SW 1271 (cell line): ENCODE measurements at regions not wholly inside any gene's neighbourhood (a gene's known extent, or its start where the extent isn't known, plus 50 kb on each side); places are given as distances from the start of the nearest gene placed in this dataset.

ENCODE experiments used
- DNase-seq, 2 experiments: peaks; one replicate each; lab custom pipeline; 2025; lab: John Stamatoyannopoulos, UW

GRCh38 chr5:148950471-148950863, 112.4 kb downstream of the SH3TC2 start:
- no peak for DNase-seq

DNA sequence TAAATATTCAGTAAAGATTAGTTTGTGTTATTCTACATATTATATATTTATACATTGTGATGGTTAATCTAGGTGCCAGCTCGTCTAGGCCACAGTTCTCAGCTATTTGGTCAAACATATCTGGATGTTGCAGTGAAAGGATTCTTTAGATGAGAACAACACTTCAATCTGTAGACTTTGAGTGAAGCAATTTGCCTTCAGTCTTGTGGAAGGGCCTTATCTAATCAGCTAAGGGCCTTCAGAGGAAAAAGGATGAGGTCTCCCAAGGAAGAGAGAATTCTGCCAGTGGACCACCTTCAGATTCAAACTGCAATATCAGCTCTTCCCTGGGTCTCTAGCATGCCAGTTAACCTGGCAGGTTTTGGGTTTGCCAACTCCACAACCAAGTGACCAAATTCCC, 112.0 kb downstream of the SH3TC2 start:
- no peak for DNase-seq

DNA sequence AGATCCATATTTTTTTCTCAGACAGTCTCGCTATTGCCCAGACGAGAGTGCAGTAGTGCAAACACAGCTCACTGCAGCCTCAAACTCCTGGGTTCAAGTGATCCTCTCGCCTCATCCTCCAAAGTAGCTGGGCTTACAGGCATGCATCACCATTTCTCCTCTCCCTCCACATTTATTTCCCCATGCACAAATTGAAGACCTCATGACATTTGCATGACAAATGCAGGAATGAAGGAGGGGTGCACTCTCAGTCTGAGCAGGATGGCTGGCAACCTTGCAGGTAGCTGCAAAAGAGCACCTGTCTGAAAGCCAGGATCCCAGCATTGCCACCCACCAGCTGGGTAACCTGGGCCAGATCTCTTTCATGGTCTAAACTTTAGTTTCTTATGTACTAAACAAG, 111.2 kb downstream of the SH3TC2 start:
- DNase-seq: no peak

DNA sequence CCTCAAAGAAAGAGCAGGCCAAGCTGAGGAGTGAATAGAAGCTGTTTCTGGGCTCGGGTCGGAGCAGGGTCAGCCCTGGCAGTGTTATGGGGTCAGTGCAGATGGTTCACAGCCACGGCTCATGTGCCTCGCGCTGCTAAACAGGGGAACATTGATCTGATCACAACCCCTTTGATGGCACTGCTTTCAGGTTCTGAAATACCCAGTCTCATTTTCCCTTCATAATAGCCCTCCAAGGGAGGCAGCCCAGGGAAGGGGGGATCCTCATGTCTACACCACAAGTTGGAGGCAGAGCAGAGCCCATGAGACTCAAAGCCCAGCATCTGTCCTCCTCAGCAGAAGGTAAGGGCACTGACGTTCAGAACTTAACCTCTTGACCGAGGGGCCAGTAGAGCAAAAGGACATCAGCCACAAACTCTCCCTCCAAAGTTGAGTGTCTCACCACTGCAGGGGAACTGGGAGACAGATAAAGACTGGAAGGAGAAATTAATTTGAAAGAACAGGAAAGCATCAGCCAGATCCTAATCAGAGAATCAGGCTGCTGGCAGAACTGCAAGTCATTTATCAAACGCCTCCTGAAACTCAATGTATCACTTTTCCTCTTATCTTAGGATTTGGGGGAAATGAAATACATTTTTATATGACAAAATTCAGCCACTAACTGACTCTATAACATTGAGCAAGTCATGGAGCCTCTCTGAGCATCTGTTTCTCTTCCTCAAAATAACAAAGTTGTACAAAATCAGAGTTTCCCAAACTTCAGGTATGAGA, 110.6 kb downstream of the SH3TC2 start:
- DNase-seq: no peak

- no peak for DNase-seq
These were observed 109.2 kb downstream of the SH3TC2 start for GRCh38 chr5:148953711-148954110.
